NB4 (cell line): ENCODE measurements at regions not wholly inside any gene's neighbourhood (a gene's known extent, or its start where the extent isn't known, plus 50 kb on each side); places are given as distances from the start of the nearest gene placed in this dataset.
"Not testable (repeated sequence)": the region's sequence is repeated elsewhere in the genome, so short reads cannot be mapped to it uniquely, and the experiment has no call there.

ENCODE experiments used
- DNase-seq: peaks from one replicate; pipeline ENCODE4 v3.0.0; 2010; ENCODE audit warnings: low read depth
- H3K4me3 ChIP-seq: one replicate; pipeline ENCODE4 v1.5.1; 2011; ENCODE audit warnings: mild to moderate bottlenecking, low read depth, low read length, moderate library complexity
- MYC ChIP-seq: IDR thresholded peaks from 2 replicates; pipeline ENCODE4 v1.6.1; 2011; ENCODE audit warnings: low read depth, low read length
- POLR2A ChIP-seq: IDR thresholded peaks from 2 replicates; pipeline ENCODE4 v1.6.1; 2011; ENCODE audit warnings: mild to moderate bottlenecking; ENCODE audit not compliant: insufficient read length; ENCODE audit errors: extremely low read depth
- TF ChIP-seq, protein P1 (sequence below): IDR thresholded peaks from 2 replicates; pipeline ENCODE4 v1.6.1; 2011; ENCODE audit warnings: low read depth, low read length
- TF ChIP-seq, protein P2 (sequence below): IDR thresholded peaks from one replicate; pipeline ENCODE4 v1.5.1; 2012; ENCODE audit warnings: low read depth, low read length

- H3K4me3 ChIP-seq, result no peak overlapping the region
- TF ChIP-seq, protein P1, sequence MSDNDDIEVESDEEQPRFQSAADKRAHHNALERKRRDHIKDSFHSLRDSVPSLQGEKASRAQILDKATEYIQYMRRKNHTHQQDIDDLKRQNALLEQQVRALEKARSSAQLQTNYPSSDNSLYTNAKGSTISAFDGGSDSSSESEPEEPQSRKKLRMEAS, result no peak
- TF ChIP-seq MYC, result no peak
- TF ChIP-seq POLR2A, result no peak
- TF ChIP-seq, protein P2, sequence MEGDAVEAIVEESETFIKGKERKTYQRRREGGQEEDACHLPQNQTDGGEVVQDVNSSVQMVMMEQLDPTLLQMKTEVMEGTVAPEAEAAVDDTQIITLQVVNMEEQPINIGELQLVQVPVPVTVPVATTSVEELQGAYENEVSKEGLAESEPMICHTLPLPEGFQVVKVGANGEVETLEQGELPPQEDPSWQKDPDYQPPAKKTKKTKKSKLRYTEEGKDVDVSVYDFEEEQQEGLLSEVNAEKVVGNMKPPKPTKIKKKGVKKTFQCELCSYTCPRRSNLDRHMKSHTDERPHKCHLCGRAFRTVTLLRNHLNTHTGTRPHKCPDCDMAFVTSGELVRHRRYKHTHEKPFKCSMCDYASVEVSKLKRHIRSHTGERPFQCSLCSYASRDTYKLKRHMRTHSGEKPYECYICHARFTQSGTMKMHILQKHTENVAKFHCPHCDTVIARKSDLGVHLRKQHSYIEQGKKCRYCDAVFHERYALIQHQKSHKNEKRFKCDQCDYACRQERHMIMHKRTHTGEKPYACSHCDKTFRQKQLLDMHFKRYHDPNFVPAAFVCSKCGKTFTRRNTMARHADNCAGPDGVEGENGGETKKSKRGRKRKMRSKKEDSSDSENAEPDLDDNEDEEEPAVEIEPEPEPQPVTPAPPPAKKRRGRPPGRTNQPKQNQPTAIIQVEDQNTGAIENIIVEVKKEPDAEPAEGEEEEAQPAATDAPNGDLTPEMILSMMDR, result no peak
These were observed 725.1 kb downstream of the BRINP3 start for GRCh38 chr1:189752461-189752995.

GRCh38 chr1:189755100-189755499 is 722.6 kb downstream of the BRINP3 start:
- not testable (repeated sequence) for DNase-seq, H3K4me3 ChIP-seq

More at GRCh38 chr1:189752461-189752995, 725.1 kb downstream of the BRINP3 start:
- no peak for DNase-seq

GRCh38 chr1:189764391-189765320 is 713.0 kb downstream of the BRINP3 start:
- no peak overlapping the region for H3K4me3 ChIP-seq
- DNase-seq, result no peak
- TF ChIP-seq, protein P2, result no peak
- TF ChIP-seq, protein P1, result no peak
- TF ChIP-seq MYC (no peak), POLR2A (no peak)

DNA sequence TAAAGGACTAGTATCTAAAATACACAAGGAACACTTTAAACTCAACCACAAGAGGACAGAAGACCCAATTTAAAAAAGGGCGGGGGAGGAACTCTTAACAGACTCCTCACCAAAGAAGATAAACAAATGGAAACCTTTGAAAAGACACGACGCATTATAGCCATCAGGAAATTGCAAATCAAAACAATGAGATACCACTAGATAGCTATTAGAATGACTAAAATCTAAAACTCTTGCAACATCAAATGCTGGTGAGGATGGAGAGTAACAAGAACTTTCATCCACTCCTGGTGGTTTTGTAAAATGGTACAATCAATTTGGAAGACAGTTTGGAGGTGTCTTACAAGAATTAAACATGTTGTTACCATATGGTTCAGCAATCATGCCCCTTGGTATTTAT is 708.2 kb downstream of the BRINP3 start:
- TF ChIP-seq, protein P1, result no peak
- TF ChIP-seq MYC (no peak), POLR2A (no peak)
- TF ChIP-seq, protein P2, result no peak
- no peak for DNase-seq
- H3K4me3 ChIP-seq, result no peak overlapping the region

GRCh38 chr1:189774721-189775287 is 702.9 kb downstream of the BRINP3 start:
- no peak for TF ChIP-seq MYC
- TF ChIP-seq, protein P1, result no peak
- TF ChIP-seq, protein P2, result no peak
- TF ChIP-seq POLR2A, result no peak
- no peak for DNase-seq

DNA sequence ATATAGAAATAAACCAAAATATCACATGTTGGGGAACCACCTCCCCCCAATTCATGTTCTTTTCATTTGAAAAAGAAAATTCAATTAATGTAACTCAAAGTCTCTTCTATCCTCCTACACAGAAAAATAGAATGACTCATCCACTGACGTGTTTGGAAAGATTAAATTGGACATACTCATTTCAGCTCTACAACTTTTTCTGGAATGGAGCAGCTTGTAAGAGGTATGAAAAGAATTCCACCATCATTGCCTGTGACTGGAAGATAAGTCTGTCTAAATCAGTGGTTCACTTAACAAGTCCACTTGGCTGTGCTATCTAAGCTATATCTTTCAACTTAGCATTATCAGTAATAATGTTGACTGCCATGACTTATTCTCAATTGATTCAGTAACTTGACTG is 702.3 kb downstream of the BRINP3 start:
- H3K4me3 ChIP-seq, result no peak overlapping the region
- no peak for TF ChIP-seq MYC
- peak; percentile 1 for DNase-seq

More at GRCh38 chr1:189774721-189775287, 702.9 kb downstream of the BRINP3 start:
- H3K4me3 ChIP-seq, result no peak overlapping the region
